IPS-NIHi7 (cell line): ENCODE measurements at regions not wholly inside any gene's neighbourhood (a gene's known extent, or its start where the extent isn't known, plus 50 kb on each side); places are given as distances from the start of the nearest gene placed in this dataset.

ENCODE experiments used
- DNase-seq: peaks from one replicate; pipeline ENCODE4 v3.0.0; 2012; ENCODE audit warnings: mixed read lengths; ENCODE audit errors: extremely low spot score

GRCh38 chr2:12057436-12058166 lies 311.2 kb downstream of the LPIN1 start:
- peak; percentile 41 for DNase-seq

GRCh38 chr2:12059616-12060441 lies 313.4 kb downstream of the LPIN1 start:
- DNase-seq = no peak

- DNase-seq = no peak
Observed at GRCh38 chr2:12060886-12061285, 314.5 kb downstream of the LPIN1 start.

GRCh38 chr2:12061286-12062052 lies 315.0 kb downstream of the LPIN1 start:
- no peak for DNase-seq

GRCh38 chr2:12062053-12062395 lies 315.6 kb downstream of the LPIN1 start:
- DNase-seq = no peak

GRCh38 chr2:12063210-12063609 lies 316.8 kb downstream of the LPIN1 start:
- no peak for DNase-seq

GRCh38 chr2:12064153-12064552 lies 317.7 kb downstream of the LPIN1 start:
- peak; percentile 63 for DNase-seq

GRCh38 chr2:12066116-12066515 lies 319.7 kb downstream of the LPIN1 start:
- DNase-seq = no peak

GRCh38 chr2:12066986-12067385 lies 320.6 kb downstream of the LPIN1 start:
- no peak for DNase-seq

GRCh38 chr2:12068796-12069538 lies 322.5 kb downstream of the LPIN1 start:
- no peak for DNase-seq

GRCh38 chr2:12070153-12070552 lies 323.7 kb downstream of the LPIN1 start:
- no peak for DNase-seq

- no peak for DNase-seq
Observed at GRCh38 chr2:12070581-12070980, 324.1 kb downstream of the LPIN1 start.

GRCh38 chr2:12071318-12071717 lies 324.9 kb downstream of the LPIN1 start:
- no peak for DNase-seq

- DNase-seq = no peak
Observed at GRCh38 chr2:12073217-12073852, 326.9 kb downstream of the LPIN1 start.

- DNase-seq = peak; percentile 14
Observed at GRCh38 chr2:12074126-12074844, 327.9 kb downstream of the LPIN1 start.

- DNase-seq = no peak
Observed at GRCh38 chr2:12074845-12075217, 328.4 kb downstream of the LPIN1 start.

GRCh38 chr2:12075603-12076002 lies 329.2 kb downstream of the LPIN1 start:
- DNase-seq = no peak

- DNase-seq = no peak
Observed at GRCh38 chr2:12076810-12077209, 330.4 kb downstream of the LPIN1 start.

- DNase-seq = no peak
Observed at GRCh38 chr2:12080360-12080759, 333.9 kb downstream of the LPIN1 start.

GRCh38 chr2:12081481-12082210 lies 335.2 kb downstream of the LPIN1 start:
- DNase-seq = no peak
